GM18867 (cell line): ENCODE measurements at regions not wholly inside any gene's neighbourhood (a gene's known extent, or its start where the extent isn't known, plus 50 kb on each side); places are given as distances from the start of the nearest gene placed in this dataset.

ENCODE experiments used
- ATAC-seq: cut with Tn5 transposase; IDR thresholded peaks from one replicate; pipeline ENCODE4 v1.9.1; 2021; ENCODE audit warnings: mild to moderate bottlenecking, moderate library complexity; ENCODE audit not compliant: unreplicated experiment

GRCh38 chr12:87930033-87930432, 99.2 kb downstream of the C12orf50 start:
- no peak for ATAC-seq

GRCh38 chr12:87929346-87929745, 99.9 kb downstream of the C12orf50 start:
- no peak for ATAC-seq

- no peak for ATAC-seq
Measured at GRCh38 chr12:87928031-87928430, 101.2 kb downstream of the C12orf50 start.

GRCh38 chr12:87925021-87925420, 104.2 kb downstream of the C12orf50 start:
- ATAC-seq = no peak

GRCh38 chr12:87924149-87924548, 105.1 kb downstream of the C12orf50 start:
- ATAC-seq = no peak

GRCh38 chr12:87923361-87923760, 105.8 kb downstream of the C12orf50 start:
- ATAC-seq = no peak

- no peak for ATAC-seq
Measured at GRCh38 chr12:87922736-87923135, 106.5 kb downstream of the C12orf50 start.

GRCh38 chr12:87921621-87922020, 107.6 kb downstream of the C12orf50 start:
- no peak for ATAC-seq

GRCh38 chr12:87920139-87920538, 109.1 kb downstream of the C12orf50 start:
- ATAC-seq = no peak

- no peak for ATAC-seq
Measured at GRCh38 chr12:87901457-87901856, 127.7 kb downstream of the C12orf50 start.

GRCh38 chr12:87897662-87898061, 131.5 kb downstream of the C12orf50 start:
- ATAC-seq = no peak

GRCh38 chr12:87883806-87884205, 145.4 kb downstream of the C12orf50 start:
- no peak for ATAC-seq

- no peak for ATAC-seq
Measured at GRCh38 chr12:87879141-87879540, 150.1 kb downstream of the C12orf50 start.

- no peak for ATAC-seq
Measured at GRCh38 chr12:87870493-87871460, 158.4 kb downstream of the C12orf50 start.

- ATAC-seq = no peak
Measured at GRCh38 chr12:87870061-87870460, 159.1 kb downstream of the C12orf50 start.

GRCh38 chr12:87866578-87867292, 162.5 kb downstream of the C12orf50 start:
- peak; percentile 62 for ATAC-seq

- ATAC-seq = no peak
Measured at GRCh38 chr12:87861791-87862190, 167.4 kb downstream of the C12orf50 start.

GRCh38 chr12:87853448-87854003, 175.7 kb downstream of the C12orf50 start:
- ATAC-seq = no peak

- no peak for ATAC-seq
Measured at GRCh38 chr12:87849074-87849473, 180.1 kb downstream of the C12orf50 start.

GRCh38 chr12:87848248-87848868, 180.8 kb downstream of the C12orf50 start:
- peak; percentile 83 for ATAC-seq

GRCh38 chr12:87847147-87847546, 182.1 kb downstream of the C12orf50 start:
- ATAC-seq = no peak
